Stomach (tissue), 8 donors: ENCODE measurements at regions not wholly inside any gene's neighbourhood (a gene's known extent, or its start where the extent isn't known, plus 50 kb on each side); places are given as distances from the start of the nearest gene placed in this dataset.

Experiments used
- DNase-seq, 2 donors: peaks; one replicate each; pipeline versions ENCODE4 v3.0.0 to v3.0.0-alpha.2; 2013 to 2019
- H3K27ac ChIP-seq, 5 donors: fragments of 200-600 bp in 4 of 5; sonication (generic) in 4 of 5; one replicate each; pipeline ENCODE4 v1.5.1; 2013 to 2019; ENCODE audit warnings: mild to moderate bottlenecking in 1 of 5, moderate library complexity in 1 of 5
- H3K27me3 ChIP-seq, 3 donors: fragments of 200-600 bp; sonication (generic); one replicate each; pipeline ENCODE4 v1.5.1; 2017 to 2019; ENCODE audit warnings: mixed run types in 1 of 3
- H3K36me3 ChIP-seq, 4 donors: fragments of 200-600 bp; sonication (generic); 1 replicate in 3 of 4; 2 replicates in 1 of 4; pipeline ENCODE4 v1.5.1; 2016 to 2019
- H3K4me1 ChIP-seq, 4 donors: fragments of 200-600 bp; sonication (generic); one replicate each; pipeline ENCODE4 v1.5.1; 2016 to 2019
- H3K4me3 ChIP-seq, 4 donors: fragments of 200-600 bp; sonication (generic) in 3 of 4; one replicate each; pipeline ENCODE4 v1.5.1; 2016 to 2019; ENCODE audit warnings: mild to moderate bottlenecking in 1 of 4
- H3K9me3 ChIP-seq, 4 donors: fragments of 200-600 bp; sonication (generic); one replicate each; pipeline ENCODE4 v1.5.1; 2016 to 2019
- EP300 ChIP-seq: sonication (generic); formaldehyde crosslinking; IDR thresholded peaks from one replicate; pipeline ENCODE4 v1.6.1; 2017; ENCODE audit warnings: antibody characterized with exemption
- POLR2A ChIP-seq, 4 donors: fragments of 450-650 bp; IDR thresholded peaks; one replicate each; pipeline ENCODE4 v1.6.1; 2016; ENCODE audit warnings: antibody characterized with exemption in 4 of 4, control low read depth in 2 of 4, mild to moderate bottlenecking in 1 of 4, moderate library complexity in 1 of 4
- POLR2AphosphoS5 ChIP-seq, 3 donors: sonication (generic); formaldehyde crosslinking; IDR thresholded peaks; one replicate each; pipeline ENCODE4 v1.6.1; 2016; ENCODE audit warnings: antibody characterized with exemption in 3 of 3
- WGBS, 5 donors: extraction: QIAGEN DNeasy Blood & Tissue Kit in 3 of 5; methylation state at CpG; one replicate each; pipeline versions ENCODE4 v1.1.5 to v1.1.7; 2013 to 2018; 5-methylcytosine and 5-hydroxymethylcytosine counted together
- intact Hi-C: fragments of 100-400 bp; cut with DNase I; formaldehyde crosslinking; loops from one replicate; pipeline ENCODE4 v1.15.1; 2023; ENCODE audit warnings: low total_unique reads
- TF ChIP-seq, protein P1 (sequence below), 7 experiments: fragments of 450-650 bp in 4 of 7; fragments of 200-600 bp in 3 of 7; sonication (generic) in 3 of 7; IDR thresholded peaks; one replicate each; pipeline ENCODE4 v1.5.1; 2016 to 2019; ENCODE audit warnings: antibody characterized with exemption in 7 of 7, control low read depth in 2 of 7, mild to moderate bottlenecking in 1 of 7
- donor health status: healthy with polysubstance abuse.
- donor health status: Bipolar disorder and iron deficiency.
- donor health status: healthy.

DNA sequence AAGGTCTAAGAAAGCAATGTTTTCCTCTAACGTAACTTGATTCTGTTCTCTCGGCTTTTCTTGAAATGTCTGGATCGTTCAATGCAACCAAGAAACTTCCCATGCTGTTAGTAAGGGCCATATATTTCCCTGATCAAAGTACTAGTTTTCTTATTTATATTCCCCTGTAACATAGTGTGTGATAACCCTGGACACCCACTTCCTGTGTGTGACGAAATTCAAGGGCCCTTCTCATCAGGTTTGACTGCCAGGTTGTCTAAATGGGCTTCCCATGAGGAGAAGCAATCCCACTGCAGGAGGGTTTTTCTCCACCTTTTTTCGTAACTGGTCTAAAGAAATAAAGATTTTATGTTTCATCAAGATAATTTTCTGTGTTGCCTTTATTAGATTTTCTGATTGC lies 102.6 kb upstream of the RPS6KA2 start:
- 78 to 84% (median 82%) methylated on average over 5 of the region's 5 CpGs for WGBS, 5 donors
- intact Hi-C loops: no loop called here
- Histone ChIP-seq H3K27ac (no peak overlapping the region), H3K27me3 (no peaks in the 10 kb centered on the region), H3K4me3 (no peak overlapping the region), H3K4me1 (no peaks in the 10 kb centered on the region), H3K9me3 (no peaks in the 10 kb centered on the region), H3K36me3 (no peaks in the 10 kb centered on the region)
- DNase-seq: no peak
- TF ChIP-seq POLR2AphosphoS5 (IDR thresholded peaks at IDR 0.05) (no peak), EP300 (no peak), POLR2A (IDR thresholded peaks at IDR 0.05) (no peak)
- TF ChIP-seq, protein P1, sequence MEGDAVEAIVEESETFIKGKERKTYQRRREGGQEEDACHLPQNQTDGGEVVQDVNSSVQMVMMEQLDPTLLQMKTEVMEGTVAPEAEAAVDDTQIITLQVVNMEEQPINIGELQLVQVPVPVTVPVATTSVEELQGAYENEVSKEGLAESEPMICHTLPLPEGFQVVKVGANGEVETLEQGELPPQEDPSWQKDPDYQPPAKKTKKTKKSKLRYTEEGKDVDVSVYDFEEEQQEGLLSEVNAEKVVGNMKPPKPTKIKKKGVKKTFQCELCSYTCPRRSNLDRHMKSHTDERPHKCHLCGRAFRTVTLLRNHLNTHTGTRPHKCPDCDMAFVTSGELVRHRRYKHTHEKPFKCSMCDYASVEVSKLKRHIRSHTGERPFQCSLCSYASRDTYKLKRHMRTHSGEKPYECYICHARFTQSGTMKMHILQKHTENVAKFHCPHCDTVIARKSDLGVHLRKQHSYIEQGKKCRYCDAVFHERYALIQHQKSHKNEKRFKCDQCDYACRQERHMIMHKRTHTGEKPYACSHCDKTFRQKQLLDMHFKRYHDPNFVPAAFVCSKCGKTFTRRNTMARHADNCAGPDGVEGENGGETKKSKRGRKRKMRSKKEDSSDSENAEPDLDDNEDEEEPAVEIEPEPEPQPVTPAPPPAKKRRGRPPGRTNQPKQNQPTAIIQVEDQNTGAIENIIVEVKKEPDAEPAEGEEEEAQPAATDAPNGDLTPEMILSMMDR (IDR thresholded peaks at IDR 0.05): no peak

DNA sequence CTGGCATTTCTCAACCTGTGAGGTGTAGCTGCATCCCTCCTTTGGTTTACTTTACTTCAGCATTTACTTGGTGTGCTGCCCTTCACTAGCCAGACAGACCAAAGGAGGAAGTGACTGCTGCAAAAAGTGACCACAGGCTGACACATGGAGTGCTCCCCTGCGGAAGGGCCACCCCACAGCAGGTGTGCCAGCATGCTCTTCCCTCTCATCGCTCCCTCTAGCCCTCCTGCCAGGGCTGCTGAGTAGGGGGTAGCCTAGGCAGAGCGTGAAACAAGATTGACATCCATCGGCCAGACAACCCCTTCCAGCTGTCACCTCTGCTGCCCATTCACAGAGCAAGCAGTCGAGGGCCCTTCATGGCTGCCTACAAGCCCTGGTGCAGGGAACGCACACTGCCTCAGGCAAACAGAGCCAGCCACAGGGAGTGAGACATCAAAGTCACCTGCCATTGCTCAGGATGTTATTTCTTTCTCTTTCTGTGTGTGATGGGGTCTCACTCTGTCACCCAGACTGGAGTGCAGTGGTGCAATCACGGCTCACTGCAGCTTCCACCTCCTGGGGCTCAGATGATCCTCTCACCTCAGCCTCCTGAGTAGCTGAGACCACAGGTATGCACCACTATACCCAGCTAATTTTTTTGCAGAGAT lies 102.0 kb upstream of the RPS6KA2 start:
- intact Hi-C loops: no loop called here
- Histone ChIP-seq H3K27ac (no peak overlapping the region), H3K27me3 (no peaks in the 10 kb centered on the region), H3K9me3 (no peaks in the 10 kb centered on the region), H3K36me3 (no peaks in the 10 kb centered on the region), H3K4me1 (no peaks in the 10 kb centered on the region), H3K4me3 (no peak overlapping the region)
- WGBS, 5 donors: 70 to 81% (median 79%) methylated on average over 7 of the region's 7 CpGs
- no peak for DNase-seq
- TF ChIP-seq POLR2A (IDR thresholded peaks at IDR 0.05) (no peak), POLR2AphosphoS5 (IDR thresholded peaks at IDR 0.05) (no peak), EP300 (no peak)
- TF ChIP-seq, protein P1 (IDR thresholded peaks at IDR 0.05): no peak

DNA sequence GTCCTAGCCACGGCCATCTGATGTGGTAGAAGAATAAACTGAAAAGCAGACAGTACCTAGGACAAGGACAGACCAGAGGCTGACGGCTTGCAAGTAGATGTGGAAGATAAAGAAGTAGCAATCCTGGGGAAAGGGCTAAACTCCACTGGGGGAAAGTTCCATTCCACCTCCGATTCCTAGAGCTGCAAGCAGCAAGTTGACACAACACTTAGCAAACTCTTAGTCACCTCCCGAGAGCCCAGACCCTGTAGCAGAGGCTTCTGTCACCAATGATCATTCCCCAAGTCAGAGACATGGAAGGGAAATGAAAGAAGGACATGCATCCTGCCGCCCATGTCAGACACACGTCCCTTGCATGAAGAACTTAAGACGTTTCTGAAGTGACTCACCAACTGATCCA lies 99.2 kb upstream of the RPS6KA2 start:
- WGBS, 5 donors: 67 to 77% (median 70%) methylated on average over 7 of the region's 7 CpGs
- intact Hi-C loops: no loop called here

DNA sequence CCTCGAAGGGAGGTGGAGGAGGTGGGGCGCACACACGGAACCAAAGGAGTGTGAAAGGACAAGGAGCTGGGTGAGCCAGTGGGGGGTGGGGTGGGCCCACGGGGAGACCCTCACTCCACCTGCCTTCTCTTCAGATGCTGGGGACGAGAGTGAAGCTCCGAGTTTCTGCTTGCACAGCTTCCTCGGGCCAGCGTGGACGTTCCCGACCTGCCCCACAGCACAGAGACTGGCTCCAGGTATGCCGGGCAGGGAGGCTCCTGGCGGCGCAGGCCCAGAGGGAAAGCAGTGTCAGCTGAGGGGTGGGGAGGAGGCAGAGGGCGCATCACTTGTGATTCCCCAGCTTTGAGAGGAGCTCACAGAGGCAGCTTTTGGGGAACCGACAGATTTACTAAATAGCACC lies 98.5 kb upstream of the RPS6KA2 start:
- H3K36me3 ChIP-seq: no peaks in the 10 kb centered on the region
- no peak overlapping the region for H3K27ac ChIP-seq
- H3K4me1 ChIP-seq: no peaks in the 10 kb centered on the region
- H3K27me3 ChIP-seq: no peaks in the 10 kb centered on the region
- DNase-seq: no peak
- 91 to 93% (median 92%) methylated on average over 15 of the region's 15 CpGs for WGBS, 5 donors
- no peak for TF ChIP-seq POLR2AphosphoS5 (IDR thresholded peaks at IDR 0.05)
- intact Hi-C loops: no loop called here
- H3K4me3 ChIP-seq: no peak overlapping the region
- H3K9me3 ChIP-seq: no peaks in the 10 kb centered on the region

More for the DNA sequence above, 99.2 kb upstream of the RPS6KA2 start:
- Histone ChIP-seq H3K36me3 (no peaks in the 10 kb centered on the region), H3K9me3 (no peaks in the 10 kb centered on the region), H3K4me3 (no peak overlapping the region), H3K4me1 (no peaks in the 10 kb centered on the region), H3K27me3 (no peaks in the 10 kb centered on the region), H3K27ac (no peak overlapping the region)
- TF ChIP-seq, protein P1 (IDR thresholded peaks at IDR 0.05): no peak
- TF ChIP-seq POLR2AphosphoS5 (IDR thresholded peaks at IDR 0.05): no peak
- TF ChIP-seq POLR2A (IDR thresholded peaks at IDR 0.05): no peak
- TF ChIP-seq EP300: no peak
- no peak for DNase-seq

DNA sequence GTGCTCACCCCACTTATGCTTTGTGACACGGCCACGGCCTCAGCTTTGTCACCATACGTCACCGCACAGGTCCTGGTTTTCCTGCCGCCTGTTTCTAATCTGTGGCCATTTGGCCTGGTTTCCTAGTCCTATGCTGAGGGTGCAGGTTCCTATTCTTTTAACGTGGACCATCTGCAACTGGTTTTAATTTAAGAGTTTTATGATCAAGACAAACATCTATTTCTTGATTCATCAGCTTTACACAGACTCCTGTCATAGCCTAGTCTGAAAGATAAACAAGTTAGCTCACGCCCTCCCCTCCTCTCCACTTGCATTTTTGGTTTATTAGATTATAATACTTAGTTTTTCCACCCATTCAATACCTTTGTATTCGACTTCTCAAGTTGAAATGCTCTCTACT lies 97.5 kb upstream of the RPS6KA2 start:
- intact Hi-C loops: no loop called here
- no peak for TF ChIP-seq POLR2AphosphoS5 (IDR thresholded peaks at IDR 0.05)
- TF ChIP-seq POLR2A (IDR thresholded peaks at IDR 0.05): no peak
- TF ChIP-seq, protein P1 (IDR thresholded peaks at IDR 0.05): no peak
- no peak for TF ChIP-seq EP300
- Histone ChIP-seq H3K27ac (no peak overlapping the region), H3K9me3 (no peaks in the 10 kb centered on the region), H3K36me3 (no peaks in the 10 kb centered on the region), H3K27me3 (no peaks in the 10 kb centered on the region), H3K4me3 (no peak overlapping the region), H3K4me1 (peaks cover 0 to 1% (median 0%) of the 10 kb centered on the region in 4 donors)
- DNase-seq: no peak
- WGBS, 5 donors: 80 to 89% (median 85%) methylated on average over 8 of the region's 8 CpGs
